H9 (cell line): ENCODE measurements at regions not wholly inside any gene's neighbourhood (a gene's known extent, or its start where the extent isn't known, plus 50 kb on each side); places are given as distances from the start of the nearest gene placed in this dataset.
A peak's percentile ranks its signal among the peaks of the same experiment; 100 is the strongest.

Experiments
- DNase-seq: peaks from one replicate; pipeline ENCODE4 v3.0.0-alpha.2; 2017
- H2AFZ ChIP-seq: one replicate; pipeline ENCODE4 v1.6.1; 2013; ENCODE audit warnings: mild to moderate bottlenecking, low read length, control low read depth, moderate library complexity
- H2AK5ac ChIP-seq: 2 replicates; pipeline ENCODE4 v1.6.1; 2013; ENCODE audit warnings: low read length, control low read depth, mixed read lengths; ENCODE audit not compliant: insufficient read length
- H2BK120ac ChIP-seq: one replicate; pipeline ENCODE4 v1.6.1; 2013; ENCODE audit warnings: low read depth, mild to moderate bottlenecking, low read length, control low read depth, inconsistent platforms; ENCODE audit not compliant: poor library complexity, severe bottlenecking
- H2BK12ac ChIP-seq: 2 replicates; pipeline ENCODE4 v1.6.1; 2013; ENCODE audit warnings: low read length, control low read depth, mixed read lengths, low read depth; ENCODE audit not compliant: insufficient read length
- H2BK15ac ChIP-seq: 2 replicates; pipeline ENCODE4 v1.6.1; 2013; ENCODE audit warnings: low read depth, low read length, control low read depth
- H2BK20ac ChIP-seq: one replicate; pipeline ENCODE4 v1.6.1; 2013; ENCODE audit warnings: low read depth, mild to moderate bottlenecking, low read length, control low read depth, inconsistent platforms; ENCODE audit not compliant: poor library complexity, severe bottlenecking
- H2BK5ac ChIP-seq: 2 replicates; pipeline ENCODE4 v1.6.1; 2013; ENCODE audit warnings: low read length, control low read depth, mixed read lengths; ENCODE audit not compliant: insufficient read length
- H3K14ac ChIP-seq: 2 replicates; pipeline ENCODE4 v1.6.1; 2013; ENCODE audit warnings: low read length, control low read depth; ENCODE audit not compliant: insufficient read depth
- H3K18ac ChIP-seq: 2 replicates; pipeline ENCODE4 v1.6.1; 2013; ENCODE audit warnings: low read depth, mild to moderate bottlenecking, mixed read lengths, low read length, control low read depth; ENCODE audit not compliant: insufficient read length
- H3K23ac ChIP-seq: 2 replicates; pipeline ENCODE4 v1.6.1; 2013; ENCODE audit warnings: low read length, control low read depth, mixed read lengths, low read depth; ENCODE audit not compliant: insufficient read length
- H3K23me2 ChIP-seq: 2 replicates; pipeline ENCODE4 v1.6.1; 2013; ENCODE audit warnings: low read depth, mild to moderate bottlenecking, mixed read lengths, low read length, control low read depth; ENCODE audit not compliant: insufficient read length, poor library complexity, severe bottlenecking
- H3K27ac ChIP-seq: 2 replicates; pipeline ENCODE4 v1.5.1; 2013; ENCODE audit warnings: low read length, control low read depth, mixed read lengths, low read depth; ENCODE audit not compliant: insufficient read length
- H3K27me3 ChIP-seq: 2 replicates; pipeline ENCODE4 v1.6.1; 2013; ENCODE audit warnings: low read length, control low read depth, inconsistent platforms; ENCODE audit not compliant: insufficient read depth
- H3K4ac ChIP-seq: 2 replicates; pipeline ENCODE4 v1.6.1; 2013; ENCODE audit warnings: low read depth, mild to moderate bottlenecking, control low read depth, inconsistent platforms, low read length, moderate library complexity
- H3K4me1 ChIP-seq: 2 replicates; pipeline ENCODE4 v1.6.1; 2013; ENCODE audit warnings: low read length, control low read depth, inconsistent platforms; ENCODE audit not compliant: insufficient read depth
- H3K4me2 ChIP-seq: 2 replicates; pipeline ENCODE4 v1.6.1; 2013; ENCODE audit warnings: low read length, control low read depth, mixed read lengths; ENCODE audit not compliant: insufficient read length, insufficient read depth
- H3K56ac ChIP-seq: 2 replicates; pipeline ENCODE4 v1.6.1; 2013; ENCODE audit warnings: low read depth, mild to moderate bottlenecking, mixed read lengths, low read length, control low read depth; ENCODE audit not compliant: insufficient read length
- H3K79me1 ChIP-seq: 2 replicates; pipeline ENCODE4 v1.6.1; 2013; ENCODE audit warnings: low read depth, mild to moderate bottlenecking, moderate library complexity, low read length, control low read depth, inconsistent platforms; ENCODE audit not compliant: insufficient read depth, poor library complexity, severe bottlenecking
- H3K79me2 ChIP-seq: 2 replicates; pipeline ENCODE4 v1.6.1; 2013; ENCODE audit warnings: low read length, control low read depth, inconsistent platforms; ENCODE audit not compliant: insufficient read depth
- H3K9ac ChIP-seq: 2 replicates; pipeline ENCODE4 v1.6.1; 2013; ENCODE audit warnings: low read length, control low read depth, mixed read lengths; ENCODE audit not compliant: insufficient read length; ENCODE audit errors: extremely low read depth
- H3K9me3 ChIP-seq: one replicate; pipeline ENCODE4 v1.6.1; 2013; ENCODE audit warnings: low read depth, low read length, inconsistent platforms; ENCODE audit not compliant: control insufficient read depth
- H3T11ph ChIP-seq: one replicate; pipeline ENCODE4 v1.6.1; 2013; ENCODE audit warnings: mild to moderate bottlenecking, low read length, control low read depth, inconsistent platforms
- H4K20me1 ChIP-seq: one replicate; pipeline ENCODE4 v1.6.1; 2013; ENCODE audit not compliant: control insufficient read depth, insufficient read length, insufficient read depth
- H4K5ac ChIP-seq: 2 replicates; pipeline ENCODE4 v1.6.1; 2013; ENCODE audit warnings: low read depth, mild to moderate bottlenecking, mixed read lengths, low read length, control low read depth; ENCODE audit not compliant: insufficient read length
- H4K8ac ChIP-seq: replicated peaks from 2 replicates; pipeline ENCODE4 v1.6.1; 2013; ENCODE audit warnings: low read length, control low read depth, mixed read lengths, low read depth; ENCODE audit not compliant: insufficient read length
- H4K91ac ChIP-seq: 2 replicates; pipeline ENCODE4 v1.6.1; 2013; ENCODE audit warnings: low read depth, mild to moderate bottlenecking, moderate library complexity, mixed read lengths, low read length, control low read depth; ENCODE audit not compliant: insufficient read length
- H3K27ac Mint-ChIP-seq, 3 experiments: 2 replicates in 2 of 3; 3 replicates in 1 of 3; pipeline ENCODE4 v1.8.0; 2020 to 2021; ENCODE audit warnings: mixed read lengths in 3 of 3, mild to moderate bottlenecking in 1 of 3, moderate library complexity in 1 of 3
- H3K27me3 Mint-ChIP-seq: 2 replicates; pipeline ENCODE4 v1.8.0; 2021; ENCODE audit warnings: low read depth, mild to moderate bottlenecking, moderate library complexity, mixed read lengths
- H3K36me3 Mint-ChIP-seq, 3 experiments: 2 replicates in 2 of 3; 3 replicates in 1 of 3; pipeline ENCODE4 v1.8.0; 2020 to 2021; ENCODE audit warnings: low read depth in 3 of 3, mixed read lengths in 3 of 3; ENCODE audit not compliant: insufficient read depth in 1 of 3
- H3K4me1 Mint-ChIP-seq, 2 experiments: 2 replicates each; pipeline ENCODE4 v1.8.0; 2020; ENCODE audit warnings: mixed read lengths in 2 of 2
- H3K4me3 Mint-ChIP-seq, 2 experiments: 2 replicates in 1 of 2; 3 replicates in 1 of 2; pipeline ENCODE4 v1.8.0; 2020 to 2021; ENCODE audit warnings: mild to moderate bottlenecking in 2 of 2, mixed read lengths in 2 of 2, moderate library complexity in 1 of 2
- H3K9me3 Mint-ChIP-seq, 2 experiments: 2 replicates in 1 of 2; 3 replicates in 1 of 2; pipeline ENCODE4 v1.8.0; 2020; ENCODE audit warnings: mild to moderate bottlenecking in 2 of 2, mixed read lengths in 2 of 2, moderate library complexity in 1 of 2
- CTCF ChIP-seq: fragments of 200-600 bp; sonication (generic); conservative IDR thresholded peaks from 3 replicates; pipeline ENCODE4 v1.8.0; 2021; ENCODE audit warnings: antibody characterized with exemption, mild to moderate bottlenecking
- WGBS: extraction: QIAGEN DNeasy Blood & Tissue Kit; methylation state at CpG from one replicate; pipeline ENCODE4 v1.1.7; 2013; ENCODE audit warnings: missing lambda C conversion rate, low lambda C conversion rate, mixed read lengths; ENCODE audit not compliant: insufficient read length; ENCODE audit errors: extremely low coverage; 5-methylcytosine and 5-hydroxymethylcytosine counted together

GRCh38 chr1:4066860-4067599 is 167.0 kb upstream of the C1orf174 start:
- H2BK15ac ChIP-seq: no peak overlapping the region
- no peak overlapping the region for H2AK5ac ChIP-seq
- H2AFZ ChIP-seq: no peak overlapping the region
- H4K20me1 ChIP-seq: no peaks in the 10 kb centered on the region
- no peak overlapping the region for H3K23ac ChIP-seq
- no peak overlapping the region for H3K56ac ChIP-seq
- H3K79me1 ChIP-seq: no peaks in the 10 kb centered on the region
- H3K9ac ChIP-seq: no peak overlapping the region
- H3T11ph ChIP-seq: no peak overlapping the region
- H3K23me2 ChIP-seq: no peaks in the 10 kb centered on the region
- H3K4ac ChIP-seq: no peak overlapping the region
- H3K18ac ChIP-seq: no peak overlapping the region
- H3K4me1 ChIP-seq: peaks cover 10% of the 10 kb centered on the region; the same call in 1 of the 2 replicates
- WGBS: 100% methylated on average over 1 of the region's 3 CpGs
- no peak overlapping the region for H3K27ac ChIP-seq
- Mint-ChIP-seq H3K4me3 (no peak overlapping the region), H3K4me1 (peaks cover 18 to 38% of the 10 kb centered on the region in 2 experiments), H3K9me3 (no peaks in the 10 kb centered on the region), H3K27me3 (peaks cover 3% of the 10 kb centered on the region), H3K27ac (no peak overlapping the region), H3K36me3 (no peaks in the 10 kb centered on the region; a peak in 1 of 7 replicates)
- H3K9me3 ChIP-seq: no peaks in the 10 kb centered on the region
- TF ChIP-seq CTCF: no peak
- H2BK5ac ChIP-seq: no peak overlapping the region
- no peak overlapping the region for H2BK20ac ChIP-seq
- H4K5ac ChIP-seq: peak overlapping the region; percentile 59
- no peaks in the 10 kb centered on the region for H3K79me2 ChIP-seq
- no peak for DNase-seq
- H4K91ac ChIP-seq: no peak overlapping the region
- peak overlapping the region; percentile 94 for H4K8ac ChIP-seq
- no peak overlapping the region for H3K14ac ChIP-seq
- H3K4me2 ChIP-seq: no peak overlapping the region
- H2BK120ac ChIP-seq: no peak overlapping the region
- H2BK12ac ChIP-seq: peak overlapping the region; percentile 7
- no peaks in the 10 kb centered on the region for H3K27me3 ChIP-seq
